Thyroid gland (tissue), 4 donors: ENCODE measurements at regions not wholly inside any gene's neighbourhood (a gene's known extent, or its start where the extent isn't known, plus 50 kb on each side); places are given as distances from the start of the nearest gene placed in this dataset.

Experiments used
- DNase-seq, 2 donors: peaks; one replicate each; pipeline ENCODE4 v3.0.0-alpha.2; 2019
- H3K27ac ChIP-seq, 3 donors: fragments of 200-600 bp; sonication (generic); 1 replicate in 2 of 3; 2 replicates in 1 of 3; pipeline ENCODE4 v1.5.1; 2016 to 2019; ENCODE audit warnings: mild to moderate bottlenecking in 1 of 3, moderate library complexity in 1 of 3
- H3K27me3 ChIP-seq: fragments of 200-600 bp; sonication (generic); one replicate; pipeline ENCODE4 v1.5.1; 2019
- H3K36me3 ChIP-seq, 2 donors: fragments of 200-600 bp; sonication (generic); one replicate each; pipeline ENCODE4 v1.5.1; 2016 to 2019
- H3K4me1 ChIP-seq, 2 donors: fragments of 200-600 bp; sonication (generic); one replicate each; pipeline ENCODE4 v1.5.1; 2017 to 2019
- H3K4me3 ChIP-seq, 3 donors: fragments of 200-600 bp; sonication (generic); replicated peaks in 1 of 3; 1 replicate in 2 of 3; 2 replicates in 1 of 3; pipeline ENCODE4 v1.5.1; 2016; ENCODE audit warnings: mild to moderate bottlenecking in 1 of 3
- H3K9me3 ChIP-seq: fragments of 200-600 bp; sonication (generic); one replicate; pipeline ENCODE4 v1.5.1; 2017
- CTCF ChIP-seq, 6 experiments: fragments of 200-600 bp in 3 of 6; fragments of 450-650 bp in 3 of 6; sonication (generic) in 3 of 6; IDR thresholded peaks; one replicate each; pipeline ENCODE4 v1.5.1; 2016 to 2019; ENCODE audit warnings: antibody characterized with exemption in 6 of 6, mild to moderate bottlenecking in 2 of 6, inconsistent platforms in 1 of 6, moderate library complexity in 1 of 6
- POLR2A ChIP-seq, 2 donors: fragments of 450-650 bp; IDR thresholded peaks; one replicate each; pipeline ENCODE4 v1.6.1; 2017; ENCODE audit warnings: antibody characterized with exemption in 2 of 2, mild to moderate bottlenecking in 2 of 2, moderate library complexity in 1 of 2
- WGBS, 2 donors: methylation state at CpG; one replicate each; pipeline ENCODE4 v1.1.5; 2017; 5-methylcytosine and 5-hydroxymethylcytosine counted together
- intact Hi-C: fragments of 100-400 bp; cut with DNase I; formaldehyde crosslinking; loops from one replicate; pipeline ENCODE4 v1.15.1; 2023

GRCh38 chr1:234748066-234748465 is 138.1 kb upstream of the IRF2BP2 start:
- DNase-seq: no peak
- TF ChIP-seq POLR2A (IDR thresholded peaks at IDR 0.05) (no peak), CTCF (IDR thresholded peaks at IDR 0.05) (no peak)
- Histone ChIP-seq H3K4me1 (peaks cover 10 to 16% of the 10 kb centered on the region in 2 donors), H3K27ac (no peak overlapping the region), H3K27me3 (no peaks in the 10 kb centered on the region), H3K9me3 (no peaks in the 10 kb centered on the region), H3K4me3 (no peak overlapping the region), H3K36me3 (no peaks in the 10 kb centered on the region)
- WGBS, 2 donors: 93 to 94% methylated on average over 7 of the region's 7 CpGs
- intact Hi-C loops: no loop called here

- no peak overlapping the region for H3K4me3 ChIP-seq
- H3K9me3 ChIP-seq: no peaks in the 10 kb centered on the region
- intact Hi-C loops: no loop called here
- 84% methylated on average over 9 of the region's 9 CpGs for WGBS, 2 donors
- DNase-seq: peak in 1 of 2 donors; percentile 12
- no peaks in the 10 kb centered on the region for H3K36me3 ChIP-seq
- peaks cover 13 to 16% of the 10 kb centered on the region in 2 donors for H3K4me1 ChIP-seq
- TF ChIP-seq POLR2A (IDR thresholded peaks at IDR 0.05) (no peak), CTCF (IDR thresholded peaks at IDR 0.05) (no peak)
- H3K27ac ChIP-seq: no peak overlapping the region
- no peaks in the 10 kb centered on the region for H3K27me3 ChIP-seq
Observed at GRCh38 chr1:234746798-234747196, 136.8 kb upstream of the IRF2BP2 start.

GRCh38 chr1:234745844-234746797 is 136.1 kb upstream of the IRF2BP2 start:
- intact Hi-C loops: no loop called here
- Histone ChIP-seq H3K27me3 (no peaks in the 10 kb centered on the region), H3K4me1 (peaks cover 13 to 16% of the 10 kb centered on the region in 2 donors), H3K9me3 (no peaks in the 10 kb centered on the region), H3K27ac (no peak overlapping the region), H3K36me3 (no peaks in the 10 kb centered on the region), H3K4me3 (no peak overlapping the region)
- WGBS, 2 donors: 80 to 83% methylated on average over 15 of the region's 15 CpGs
- DNase-seq: no peak
- TF ChIP-seq POLR2A (IDR thresholded peaks at IDR 0.05): no peak

- Histone ChIP-seq H3K36me3 (no peaks in the 10 kb centered on the region), H3K4me3 (no peak overlapping the region), H3K27ac (no peak overlapping the region), H3K27me3 (no peaks in the 10 kb centered on the region), H3K9me3 (no peaks in the 10 kb centered on the region), H3K4me1 (peaks cover 13 to 16% of the 10 kb centered on the region in 2 donors)
- TF ChIP-seq CTCF (IDR thresholded peaks at IDR 0.05): no peak
- TF ChIP-seq POLR2A (IDR thresholded peaks at IDR 0.05): no peak
- no peak for DNase-seq
- 96% methylated on average over 11 of the region's 11 CpGs for WGBS, 2 donors
- intact Hi-C loops: no loop called here
Observed at GRCh38 chr1:234745276-234745675, 135.3 kb upstream of the IRF2BP2 start.

- DNase-seq: peak; percentile 53 to 60
- Histone ChIP-seq H3K9me3 (no peaks in the 10 kb centered on the region), H3K27ac (peak overlapping the region; percentile 58 to 83 (median 75)), H3K36me3 (no peaks in the 10 kb centered on the region), H3K4me3 (peak overlapping the region in 1 of 3 donors; percentile 0), H3K4me1 (peaks cover 13 to 20% of the 10 kb centered on the region in 2 donors), H3K27me3 (no peaks in the 10 kb centered on the region)
- intact Hi-C loops: no loop called here
- WGBS, 2 donors: 16 to 19% methylated on average over 18 of the region's 18 CpGs
- TF ChIP-seq POLR2A (IDR thresholded peaks at IDR 0.05): peak in 1 of 2 donors; percentile 27
- TF ChIP-seq CTCF (IDR thresholded peaks at IDR 0.05): no peak
Observed at GRCh38 chr1:234743791-234744611, 134.0 kb upstream of the IRF2BP2 start.
